Activated CD4-positive, alpha-beta T cell treated with anti-CD3 and anti-CD28 coated beads, Interleukin-2, amount 50 U/mL, for 48 hours (primary cell): ENCODE measurements at regions not wholly inside any gene's neighbourhood (a gene's known extent, or its start where the extent isn't known, plus 50 kb on each side); places are given as distances from the start of the nearest gene placed in this dataset.

Experiments used
- DNase-seq, 2 experiments: peaks; one replicate each; pipeline ENCODE4 v3.0.0-alpha.2; 2020

DNA sequence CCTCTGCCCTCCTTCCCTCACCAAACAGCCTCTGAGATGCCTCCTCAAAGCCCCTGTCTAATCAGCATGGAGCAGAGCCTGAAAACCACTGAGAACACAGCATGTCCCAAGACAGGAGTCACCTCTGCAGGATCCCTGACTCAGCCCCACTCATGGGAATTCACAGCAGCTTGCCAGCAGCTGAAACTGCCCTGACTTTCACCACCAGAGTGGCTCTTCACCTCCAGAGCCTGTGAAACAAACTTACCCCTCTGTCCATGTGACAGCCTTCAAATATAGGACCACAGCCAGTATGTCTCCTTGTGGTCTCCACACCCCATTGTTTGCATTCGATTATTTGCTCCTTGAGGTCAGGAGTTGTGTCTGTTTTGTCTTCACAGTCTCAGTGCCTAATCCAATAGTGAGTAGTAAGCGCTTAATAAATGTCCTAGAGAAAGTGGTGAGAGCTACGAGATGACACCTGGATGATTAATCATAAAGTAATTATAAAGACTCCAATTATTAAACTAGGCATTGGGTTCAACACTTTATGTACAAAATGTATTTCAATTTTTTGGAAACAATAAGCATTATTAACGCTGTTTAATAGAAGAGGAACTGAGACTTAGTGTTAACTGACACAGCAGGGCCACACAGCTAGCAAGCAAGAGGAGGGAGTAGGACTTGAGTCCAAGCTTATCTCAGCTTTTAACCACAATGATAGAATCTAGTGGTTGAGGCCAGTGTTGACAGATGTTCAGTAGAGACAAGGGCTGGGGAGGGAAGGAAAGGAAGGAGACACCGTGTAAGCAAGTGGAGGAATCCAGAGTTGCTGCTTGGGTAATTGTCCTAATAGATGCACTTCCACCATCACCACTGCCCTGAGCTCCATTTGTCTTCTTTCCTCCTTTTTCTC, 358.7 kb upstream of the TNP1 start:
- no peak for DNase-seq

DNA sequence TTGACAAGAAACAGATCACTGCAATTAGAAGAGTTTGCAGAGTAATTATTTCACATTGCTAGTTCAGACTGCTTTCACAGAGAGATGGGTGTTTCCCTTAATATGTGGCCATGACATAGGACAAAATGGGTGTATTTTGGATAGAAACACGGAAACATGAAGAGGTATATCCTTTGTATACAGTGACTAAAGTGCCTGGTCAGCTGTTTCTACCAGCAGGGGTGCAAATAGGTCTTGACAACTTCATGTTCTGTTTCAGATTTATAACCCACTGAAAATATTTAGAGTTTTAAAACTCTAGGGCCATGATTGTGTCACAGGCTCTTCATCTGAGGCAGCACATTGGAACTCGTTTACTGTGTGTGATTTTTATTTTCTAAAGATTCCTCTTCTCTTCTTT, 357.1 kb upstream of the TNP1 start:
- no peak for DNase-seq

DNA sequence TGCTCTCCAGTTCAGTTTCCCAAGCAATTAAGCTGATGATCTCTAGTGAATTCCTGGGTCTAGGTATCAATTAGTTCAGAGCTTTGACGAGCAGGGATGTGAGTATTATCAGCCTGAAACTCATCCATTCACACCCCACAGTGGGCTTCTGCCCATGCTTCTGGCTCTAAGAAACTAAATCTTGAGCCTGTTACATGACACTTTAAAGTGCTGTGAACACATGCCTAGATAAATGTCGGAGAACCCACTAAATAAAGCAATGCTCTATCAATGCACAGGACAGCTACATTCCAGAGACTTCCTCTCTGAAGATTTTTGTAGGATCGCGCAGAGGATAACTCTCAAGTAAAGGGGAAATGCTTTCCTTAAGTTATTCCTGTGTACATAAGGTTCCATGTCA, 356.5 kb upstream of the TNP1 start:
- no peak for DNase-seq

DNA sequence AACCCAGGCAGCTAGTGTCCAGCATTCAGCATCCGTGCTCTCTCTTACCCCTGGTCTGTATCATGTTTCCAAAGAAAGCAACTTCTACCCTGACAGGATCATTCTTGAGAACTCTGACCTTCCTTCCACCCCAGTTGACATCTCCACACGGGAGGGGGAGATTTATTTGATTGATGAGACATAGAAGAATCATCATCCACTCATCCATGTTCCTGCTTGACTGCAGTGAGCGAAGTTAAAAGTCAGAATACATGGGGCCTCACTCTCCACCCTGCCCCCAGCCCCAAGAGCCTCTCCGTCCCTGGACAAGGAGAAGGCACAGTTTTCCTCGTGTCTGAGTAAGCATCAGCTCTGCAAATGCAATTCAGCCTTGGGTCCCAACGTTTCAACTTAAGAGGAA, 356.0 kb upstream of the TNP1 start:
- DNase-seq: no peak

DNA sequence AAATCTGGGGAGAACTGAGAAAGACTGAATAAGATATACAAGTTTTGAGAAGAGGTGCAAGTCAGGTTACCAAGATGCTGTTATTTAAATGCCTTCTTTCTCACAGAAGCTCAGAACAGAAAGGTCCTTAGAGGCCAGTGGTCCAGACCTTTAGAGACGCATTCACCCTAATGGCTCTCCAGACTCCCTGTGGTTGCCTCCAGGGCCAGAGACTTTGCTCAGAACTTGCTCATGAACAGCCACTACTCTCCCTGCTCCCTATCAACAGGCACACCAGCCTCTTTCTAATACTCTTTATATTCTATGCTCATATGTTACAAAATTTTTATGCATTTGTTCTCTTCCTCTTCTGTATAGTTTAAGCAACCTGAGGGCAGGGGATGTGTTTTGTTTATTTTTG, 349.0 kb upstream of the TNP1 start:
- no peak for DNase-seq

DNA sequence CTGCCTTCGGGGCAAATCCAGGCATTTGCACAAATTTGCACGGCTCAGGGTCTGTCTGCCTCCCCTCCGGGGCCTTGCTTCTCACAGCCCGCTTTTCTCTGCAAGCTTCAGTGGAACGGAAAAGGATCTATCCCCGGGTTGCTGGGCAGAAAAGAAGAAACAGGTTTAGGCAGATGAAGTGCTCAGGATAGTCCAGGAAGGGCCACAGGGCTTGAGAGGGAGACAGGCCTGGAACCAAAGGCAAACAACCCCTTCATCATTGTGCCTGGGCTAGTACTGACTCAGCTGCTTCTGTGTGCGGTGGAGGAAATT, 347.8 kb upstream of the TNP1 start:
- no peak for DNase-seq

DNA sequence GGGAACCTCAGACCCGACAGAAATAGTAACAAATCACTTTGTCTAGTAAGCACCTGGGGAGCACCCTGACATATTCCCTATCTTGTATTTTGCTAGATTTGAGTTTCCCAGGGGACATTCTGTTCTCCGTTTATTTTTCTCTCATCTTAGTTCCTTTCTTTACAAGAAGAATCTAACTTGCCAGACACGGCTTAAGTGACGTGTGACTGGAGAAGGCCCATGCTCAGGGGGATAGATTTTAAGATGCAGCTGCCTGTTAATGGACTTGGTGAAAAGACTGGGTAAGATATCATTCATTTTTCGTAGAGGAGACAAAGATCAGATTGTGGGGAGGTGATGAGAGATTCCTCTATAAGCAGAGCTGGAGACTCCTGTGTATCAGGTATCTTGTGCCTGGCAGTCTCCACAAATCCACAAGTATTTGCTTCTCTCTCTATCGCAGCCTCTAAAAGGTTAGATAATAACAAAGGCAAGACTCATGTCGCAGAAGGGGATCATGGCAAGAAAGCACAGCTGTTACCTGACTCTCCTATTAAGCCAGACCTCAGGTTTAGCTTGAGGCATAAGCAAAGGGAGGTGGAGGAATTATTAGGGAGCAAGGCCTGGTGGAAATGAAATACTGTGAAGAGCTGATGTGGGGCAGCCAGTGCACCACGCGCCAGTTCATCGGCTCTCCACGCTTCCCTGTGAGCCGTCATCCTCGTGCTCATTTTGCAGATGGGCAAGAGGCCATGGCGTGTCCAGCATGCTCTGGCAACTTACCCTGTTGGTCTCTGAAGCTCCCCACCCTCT, 347.2 kb upstream of the TNP1 start:
- no peak for DNase-seq

DNA sequence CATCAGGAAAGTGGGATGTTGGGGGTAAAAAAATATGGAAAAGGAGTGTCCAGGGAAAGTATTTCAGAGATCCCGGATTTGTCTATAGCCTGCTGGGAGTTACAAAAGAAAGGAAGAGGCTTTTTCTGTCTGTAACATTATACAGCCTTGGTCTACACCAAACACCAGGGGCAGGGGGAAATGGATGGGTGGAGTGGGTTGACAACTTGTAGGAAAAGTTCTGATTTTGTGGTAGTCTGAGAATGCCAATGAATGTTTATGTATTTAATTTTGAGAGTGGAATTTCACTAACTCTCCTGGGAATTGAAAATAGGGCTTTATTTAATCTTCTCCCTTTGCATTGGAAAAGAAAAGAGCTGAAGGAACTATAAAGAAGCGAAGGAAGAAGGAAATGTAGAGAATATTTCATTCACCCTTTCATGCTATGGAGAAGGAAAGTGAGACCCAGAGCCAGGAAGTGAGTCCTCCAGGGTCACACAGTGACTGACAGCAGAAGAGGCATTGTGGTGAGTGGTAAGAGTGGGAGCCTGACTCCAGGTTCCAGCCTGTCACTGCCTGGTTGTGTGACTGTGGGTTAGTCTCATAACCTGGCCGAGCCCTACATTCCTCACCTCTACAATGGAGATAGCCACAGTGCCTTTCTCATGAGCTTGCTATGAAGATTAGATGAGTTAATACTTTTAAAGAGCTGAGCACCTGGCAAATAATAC, 346.3 kb upstream of the TNP1 start:
- DNase-seq: no peak

DNA sequence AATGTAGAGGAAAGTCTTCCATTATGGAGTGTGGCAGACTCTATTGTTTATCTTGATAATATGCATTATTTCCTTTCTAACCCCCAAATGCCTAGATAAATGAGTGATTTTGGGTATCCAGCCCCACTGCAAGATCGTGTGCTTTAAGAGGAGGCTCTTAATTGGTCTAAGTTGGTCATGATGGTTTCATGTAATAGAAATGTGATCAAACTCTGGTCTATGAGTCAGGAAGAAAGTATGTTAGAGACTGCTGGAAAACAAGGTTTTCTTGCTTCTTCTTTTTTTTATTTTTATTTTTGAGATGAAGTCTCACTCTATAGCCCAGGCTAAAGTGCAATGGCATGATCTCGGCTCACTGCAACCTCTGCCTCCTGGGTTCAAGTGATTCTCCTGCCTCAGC, 344.5 kb upstream of the TNP1 start:
- no peak for DNase-seq

DNA sequence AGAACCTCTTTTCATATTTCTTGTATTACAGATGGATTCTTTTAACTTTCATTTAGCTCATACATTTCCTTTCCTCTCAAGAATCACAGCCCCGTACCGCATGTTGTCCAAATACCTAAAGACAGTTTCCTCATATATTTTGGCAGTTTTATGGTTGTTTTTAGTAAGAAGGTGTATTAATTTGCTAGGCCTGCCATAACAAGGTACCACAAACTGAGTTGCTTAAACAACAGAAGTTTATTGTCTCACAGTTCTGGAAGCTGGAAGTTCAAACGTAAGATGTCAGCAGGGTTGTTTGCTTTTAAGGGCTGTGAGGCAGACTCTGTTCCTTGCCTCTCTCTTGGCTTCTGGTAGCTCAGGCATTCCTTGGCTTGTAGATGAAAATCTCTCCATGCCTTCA, 343.2 kb upstream of the TNP1 start:
- no peak for DNase-seq

DNA sequence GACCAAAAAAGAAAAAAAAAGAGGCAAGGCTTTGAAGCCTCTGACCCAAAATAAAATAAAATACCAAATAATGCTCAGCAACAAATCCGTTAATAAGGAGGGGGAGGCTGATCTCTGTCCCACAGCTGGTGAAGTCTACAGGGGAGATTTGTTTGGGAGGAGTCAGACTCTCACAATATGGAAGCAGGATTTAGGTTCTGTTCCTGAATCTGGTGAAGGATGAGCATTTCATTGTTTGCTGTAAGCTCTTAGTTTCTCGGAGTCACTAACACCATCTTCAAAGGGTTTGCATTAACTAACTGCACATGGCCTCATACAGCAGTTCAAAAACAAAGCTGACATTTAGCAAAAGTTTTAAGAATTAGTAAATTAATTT, 339.4 kb upstream of the TNP1 start:
- DNase-seq: no peak

DNA sequence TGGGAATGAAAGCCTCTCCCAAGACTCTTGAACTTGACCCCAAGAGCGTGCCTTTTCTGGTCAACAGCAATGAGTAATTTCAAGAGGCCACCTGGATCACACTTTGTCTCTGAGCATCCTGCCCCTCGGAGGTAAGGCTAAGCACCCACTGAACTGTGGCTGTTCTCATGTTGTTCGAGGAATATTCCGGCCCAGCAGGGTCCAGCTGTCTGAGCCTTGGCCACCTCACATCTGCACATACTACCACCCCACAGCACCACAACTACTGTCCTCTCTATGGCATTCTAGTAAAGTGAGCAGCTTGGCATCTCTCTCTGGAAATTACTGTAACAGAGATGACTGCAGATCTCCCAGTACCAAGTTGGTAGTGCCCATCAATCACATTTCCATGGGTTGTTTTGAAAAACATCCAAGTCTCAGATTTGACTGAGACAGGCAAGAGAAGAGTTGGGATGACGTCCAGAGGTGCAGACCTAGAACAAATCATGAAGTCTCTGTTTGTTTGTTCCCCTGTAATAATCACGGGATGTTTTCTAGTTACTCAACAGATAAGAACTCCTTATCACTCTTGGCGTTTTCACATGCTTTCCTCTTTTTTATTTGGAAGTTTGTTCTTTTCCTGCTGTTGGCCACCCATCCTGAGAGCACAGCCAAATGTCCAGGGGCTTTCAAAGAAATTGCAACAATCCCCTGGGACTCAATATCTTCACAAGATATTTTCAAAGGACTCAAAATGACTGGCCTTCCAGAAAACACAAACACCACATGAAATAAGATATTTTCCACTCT, 336.0 kb upstream of the TNP1 start:
- no peak for DNase-seq

DNA sequence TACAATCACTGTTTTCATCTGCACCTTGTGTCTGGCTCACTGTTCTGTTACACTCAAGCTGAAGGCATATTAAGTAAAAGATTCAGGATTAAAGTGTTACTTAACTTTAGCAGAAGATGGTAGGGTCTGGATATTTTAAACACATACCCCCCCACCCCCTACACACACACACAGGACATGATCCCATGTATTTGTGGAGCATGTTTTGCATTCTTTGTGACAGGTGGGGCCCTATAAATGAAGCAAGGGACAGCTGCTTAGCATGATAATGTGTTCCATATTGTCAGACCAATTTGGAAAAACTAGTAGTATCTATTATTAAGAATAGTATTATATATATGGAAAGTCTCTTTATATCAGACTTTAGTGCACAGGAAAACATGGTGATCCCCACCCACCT, 335.2 kb upstream of the TNP1 start:
- DNase-seq: no peak

DNA sequence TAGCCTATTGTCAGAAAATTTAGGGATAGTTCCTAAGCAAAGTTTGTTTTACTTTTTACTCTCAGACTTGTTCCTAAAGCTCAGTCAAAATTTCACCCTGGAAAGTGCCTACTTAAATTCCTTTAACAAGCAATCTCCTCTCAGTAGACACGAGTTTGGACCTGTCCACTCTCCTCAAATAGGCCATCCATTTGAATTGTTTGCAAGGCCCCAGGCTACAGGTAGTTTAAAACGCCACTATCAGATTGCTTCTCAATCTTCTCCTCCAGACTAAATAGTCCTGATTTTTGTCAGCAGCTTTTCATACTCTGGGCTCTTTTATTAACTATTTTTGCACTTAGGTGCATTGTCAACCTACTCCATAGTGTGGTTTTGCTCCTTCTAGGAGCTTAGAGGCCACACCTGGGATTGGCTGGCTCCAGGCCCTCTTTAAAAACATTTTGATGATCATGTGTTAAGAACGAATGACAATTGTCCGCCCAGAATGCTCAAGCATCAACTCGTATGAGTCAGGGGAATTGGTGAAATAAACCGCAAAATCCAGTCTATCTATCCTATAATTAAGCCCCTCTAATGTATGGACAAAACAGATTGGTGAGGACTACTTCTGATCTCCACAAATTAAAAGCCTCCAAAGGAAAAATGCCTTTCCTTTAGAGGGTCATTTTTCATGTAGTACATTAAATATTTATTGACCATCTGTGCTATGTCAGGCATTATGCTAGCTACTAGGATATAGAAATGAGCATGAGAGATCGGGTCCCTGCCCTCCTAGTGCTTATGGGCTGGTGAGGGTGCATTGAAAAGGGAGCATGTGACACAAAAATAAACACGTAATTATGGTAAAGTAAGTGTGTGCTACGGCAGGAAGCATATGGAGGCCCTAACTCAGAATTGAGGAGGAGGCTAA, 333.8 kb upstream of the TNP1 start:
- no peak for DNase-seq

DNA sequence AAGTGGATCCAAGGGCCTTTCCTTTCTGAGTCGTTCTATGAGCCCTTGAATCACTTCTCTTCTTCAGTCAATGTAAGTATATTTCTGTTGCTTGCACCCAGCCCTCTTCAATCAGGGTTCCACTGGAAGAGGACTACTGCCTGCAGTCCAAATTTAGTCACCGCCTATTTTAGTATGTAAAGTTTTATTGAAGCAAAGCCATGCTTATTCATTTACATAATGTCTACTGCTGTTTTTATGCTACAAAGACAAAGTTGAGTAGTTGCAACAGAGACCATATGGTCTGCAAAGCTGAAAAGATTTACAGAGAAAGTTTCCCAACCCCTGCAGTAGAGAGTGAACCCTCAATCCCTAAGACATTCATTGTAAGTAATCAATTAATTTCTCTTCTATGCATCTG, 332.5 kb upstream of the TNP1 start:
- no peak for DNase-seq

DNA sequence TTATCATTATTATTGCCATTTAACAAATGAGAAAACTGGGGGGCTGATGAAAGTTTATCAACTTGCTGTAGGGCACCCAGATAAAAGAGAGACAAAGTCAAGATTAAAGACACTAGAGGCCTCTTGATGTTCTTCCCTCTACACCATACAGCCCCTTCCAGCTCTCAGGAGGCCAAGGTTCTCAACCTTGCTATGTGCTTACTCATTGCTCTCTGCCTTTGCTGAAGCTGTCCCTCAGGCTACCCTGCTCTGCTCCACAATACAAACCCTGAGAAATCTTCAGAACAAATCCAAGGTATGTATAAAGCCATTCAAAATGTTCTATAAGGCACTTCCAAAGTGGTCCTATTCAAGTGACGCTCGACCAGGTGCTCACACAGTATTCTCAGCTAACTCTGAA, 329.9 kb upstream of the TNP1 start:
- DNase-seq: no peak

DNA sequence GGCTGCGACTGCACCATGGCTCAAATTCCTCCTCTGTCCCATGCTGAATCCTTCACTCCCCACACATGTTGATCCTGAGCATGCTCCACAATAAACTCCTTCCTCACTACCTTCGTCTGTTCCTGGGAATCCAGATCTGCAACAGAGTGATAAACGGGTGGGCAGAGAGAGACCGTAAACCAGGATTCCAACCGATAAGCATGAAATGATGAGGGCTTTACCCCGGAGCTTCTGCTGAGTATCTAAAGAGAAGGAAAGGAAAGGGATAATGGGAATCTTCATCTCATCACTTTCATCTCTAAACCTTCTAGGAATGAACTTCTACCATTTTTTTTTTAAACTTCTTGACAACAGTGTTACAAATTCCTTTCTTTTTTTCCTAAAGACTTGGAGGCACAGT, 329.3 kb upstream of the TNP1 start:
- DNase-seq: no peak

DNA sequence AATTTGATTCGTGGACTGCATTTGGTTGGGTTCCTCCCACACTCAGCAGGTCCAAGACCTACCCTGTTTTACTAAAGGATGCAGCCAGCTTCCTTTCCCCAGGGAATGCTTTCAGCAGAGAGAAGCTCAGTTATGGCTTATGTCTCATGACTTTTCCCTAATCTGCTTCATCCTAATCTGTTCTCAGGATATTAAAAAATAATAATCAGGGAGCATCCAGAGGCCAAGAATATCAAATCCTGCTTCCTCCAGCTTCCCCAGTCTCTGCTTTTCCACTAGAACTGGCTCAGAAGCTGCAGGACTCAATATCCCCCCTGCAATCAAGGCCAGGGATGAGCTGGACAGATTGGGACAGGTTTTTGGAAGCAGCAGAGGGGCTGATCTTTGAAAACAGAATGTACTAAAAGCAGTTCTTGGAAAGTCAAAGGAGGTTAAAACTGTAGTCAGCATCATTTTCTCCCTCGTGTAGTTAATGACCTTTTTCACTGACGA, 326.9 kb upstream of the TNP1 start:
- no peak for DNase-seq

DNA sequence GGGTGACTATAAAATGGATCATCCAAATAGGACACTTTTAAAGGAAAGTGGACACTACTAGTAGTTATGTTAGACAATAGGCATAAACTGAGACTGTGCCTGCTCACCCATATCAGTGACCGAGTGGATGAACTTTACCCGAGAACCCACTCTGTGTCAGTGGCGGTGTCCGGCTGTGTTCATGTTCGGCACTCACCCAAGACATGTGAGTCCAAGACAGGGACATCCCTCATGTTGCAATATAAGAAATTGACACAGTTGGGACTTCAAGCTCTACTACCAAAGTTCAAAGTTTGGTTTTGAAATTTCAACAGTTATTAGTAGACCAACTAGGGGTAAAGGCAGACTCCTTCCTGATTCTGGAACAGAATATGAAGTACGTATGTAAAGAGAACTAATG, 326.3 kb upstream of the TNP1 start:
- DNase-seq: no peak

DNA sequence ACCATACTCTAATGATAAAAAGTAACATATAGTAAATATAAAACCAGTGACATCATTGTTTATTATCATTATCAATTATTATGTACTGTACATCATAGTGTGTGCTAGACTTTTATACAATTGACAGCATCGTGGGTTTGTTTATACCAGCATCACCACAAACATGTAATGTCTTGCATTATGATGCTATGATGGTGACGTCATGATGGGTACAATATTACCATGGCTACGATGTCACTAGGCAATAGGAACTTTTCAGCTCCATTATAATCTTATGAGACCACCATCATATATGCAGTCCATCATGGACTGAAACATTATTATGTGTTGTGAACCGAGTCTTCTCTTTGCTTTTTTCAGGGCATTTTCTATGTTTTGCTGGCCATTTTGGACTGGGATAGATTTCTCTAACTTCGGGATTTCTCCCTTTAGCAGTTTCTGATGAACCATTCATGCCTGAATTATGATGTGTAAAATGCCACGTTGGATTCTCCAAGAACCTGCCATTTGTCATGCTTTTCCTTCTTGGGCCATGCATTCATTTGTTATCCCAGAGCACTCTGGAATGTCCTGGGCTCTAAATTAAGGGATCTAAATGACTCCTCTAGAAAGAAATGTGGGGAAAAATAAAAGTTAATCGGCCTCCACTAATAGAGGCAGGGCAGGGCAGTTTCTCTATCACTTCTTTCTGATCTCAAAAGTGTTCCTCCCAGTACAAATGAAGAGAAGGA, 325.6 kb upstream of the TNP1 start:
- no peak for DNase-seq

DNA sequence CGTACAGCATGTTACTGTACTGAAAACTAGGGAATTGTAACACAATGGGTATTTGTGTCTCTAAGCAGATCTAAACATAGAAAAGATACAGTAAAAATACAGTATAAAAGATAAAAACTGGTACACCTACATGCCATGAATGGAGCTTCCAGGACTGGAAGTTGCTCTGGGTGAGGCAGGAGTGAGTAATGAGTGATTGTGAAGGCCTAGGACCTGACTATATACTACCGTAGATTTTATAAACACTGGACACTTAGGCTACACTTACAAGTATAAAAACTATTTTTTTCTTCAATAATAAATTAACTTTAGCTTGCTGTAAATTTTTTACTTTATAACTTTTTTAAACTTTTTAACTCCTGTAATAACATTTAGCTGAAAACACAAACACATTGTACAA, 324.4 kb upstream of the TNP1 start:
- no peak for DNase-seq
